HFFc6 (cell line): ENCODE measurements at regions not wholly inside any gene's neighbourhood (a gene's known extent, or its start where the extent isn't known, plus 50 kb on each side); places are given as distances from the start of the nearest gene placed in this dataset.
A peak's percentile ranks its signal among the peaks of the same experiment; 100 is the strongest.

ENCODE experiments used
- DNase-seq: peaks from one replicate; pipeline ENCODE4 v3.0.0-alpha.2; 2018
- H3K27ac Mint-ChIP-seq: 2 replicates; pipeline ENCODE4 v1.8.0; 2020; ENCODE audit warnings: mild to moderate bottlenecking, mixed read lengths
- H3K27me3 Mint-ChIP-seq: 2 replicates; pipeline ENCODE4 v1.8.0; 2021; ENCODE audit warnings: mild to moderate bottlenecking, moderate library complexity, mixed read lengths; ENCODE audit not compliant: insufficient read depth
- H3K36me3 Mint-ChIP-seq: 2 replicates; pipeline ENCODE4 v1.8.0; 2021; ENCODE audit warnings: low read depth, mixed read lengths
- H3K4me1 Mint-ChIP-seq: 2 replicates; pipeline ENCODE4 v1.8.0; 2020; ENCODE audit warnings: low read depth, mixed read lengths
- H3K4me3 Mint-ChIP-seq: 2 replicates; pipeline ENCODE4 v1.8.0; 2020; ENCODE audit warnings: mild to moderate bottlenecking, moderate library complexity, mixed read lengths
- H3K9me3 Mint-ChIP-seq: 2 replicates; pipeline ENCODE4 v1.8.0; 2020; ENCODE audit warnings: mild to moderate bottlenecking, mixed read lengths
- TF ChIP-seq, protein P1 (sequence below): fragments of 200-600 bp; sonication (generic); IDR thresholded peaks from 2 replicates; pipeline ENCODE4 v1.5.0; 2021; ENCODE audit warnings: antibody characterized with exemption, mild to moderate bottlenecking

DNA sequence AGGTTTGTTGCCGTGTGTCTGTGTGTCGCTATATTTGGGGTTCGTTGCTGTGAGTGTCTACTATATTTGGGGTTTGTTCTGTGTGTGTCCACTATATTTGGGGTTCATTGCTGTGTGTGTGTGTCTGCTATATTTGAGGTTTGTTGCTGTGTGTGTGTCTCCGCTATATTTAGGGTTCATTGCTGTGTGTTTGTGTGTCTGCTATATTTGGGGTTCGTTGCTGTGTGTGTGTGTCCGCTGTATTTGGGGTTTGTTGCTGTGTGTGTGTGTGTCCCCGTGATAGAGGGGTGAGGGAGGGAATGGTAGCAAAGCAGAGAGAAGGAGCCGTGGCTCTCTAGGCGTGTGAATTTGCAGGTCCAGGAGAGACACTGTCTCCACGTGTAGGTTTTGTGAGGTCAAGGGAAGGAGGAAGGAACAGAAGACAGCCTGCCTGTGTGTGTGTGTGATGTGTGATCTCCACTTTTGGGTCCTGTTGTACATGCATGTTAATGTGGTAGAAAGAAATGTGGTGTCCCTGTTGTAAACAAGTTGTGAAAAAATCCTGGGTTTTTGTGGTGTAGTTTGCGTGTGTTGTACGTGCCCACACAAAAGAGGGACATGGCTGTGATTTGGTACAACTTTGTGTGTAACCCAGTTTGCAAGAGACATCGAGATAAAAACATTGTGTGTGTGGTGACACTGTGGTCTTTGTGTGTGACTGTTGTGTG lies 56.3 kb upstream of the ECE1 start:
- Mint-ChIP-seq H3K9me3 (no peaks in the 10 kb centered on the region), H3K27ac (no peak overlapping the region), H3K27me3 (no peaks in the 10 kb centered on the region; the same call in 1 of the 2 replicates), H3K36me3 (no peaks in the 10 kb centered on the region), H3K4me1 (peaks cover 28% of the 10 kb centered on the region), H3K4me3 (no peak overlapping the region)
- TF ChIP-seq, protein P1, sequence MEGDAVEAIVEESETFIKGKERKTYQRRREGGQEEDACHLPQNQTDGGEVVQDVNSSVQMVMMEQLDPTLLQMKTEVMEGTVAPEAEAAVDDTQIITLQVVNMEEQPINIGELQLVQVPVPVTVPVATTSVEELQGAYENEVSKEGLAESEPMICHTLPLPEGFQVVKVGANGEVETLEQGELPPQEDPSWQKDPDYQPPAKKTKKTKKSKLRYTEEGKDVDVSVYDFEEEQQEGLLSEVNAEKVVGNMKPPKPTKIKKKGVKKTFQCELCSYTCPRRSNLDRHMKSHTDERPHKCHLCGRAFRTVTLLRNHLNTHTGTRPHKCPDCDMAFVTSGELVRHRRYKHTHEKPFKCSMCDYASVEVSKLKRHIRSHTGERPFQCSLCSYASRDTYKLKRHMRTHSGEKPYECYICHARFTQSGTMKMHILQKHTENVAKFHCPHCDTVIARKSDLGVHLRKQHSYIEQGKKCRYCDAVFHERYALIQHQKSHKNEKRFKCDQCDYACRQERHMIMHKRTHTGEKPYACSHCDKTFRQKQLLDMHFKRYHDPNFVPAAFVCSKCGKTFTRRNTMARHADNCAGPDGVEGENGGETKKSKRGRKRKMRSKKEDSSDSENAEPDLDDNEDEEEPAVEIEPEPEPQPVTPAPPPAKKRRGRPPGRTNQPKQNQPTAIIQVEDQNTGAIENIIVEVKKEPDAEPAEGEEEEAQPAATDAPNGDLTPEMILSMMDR, result no peak
- no peak for DNase-seq

- no peaks in the 10 kb centered on the region for H3K9me3 Mint-ChIP-seq
- peak overlapping the region; percentile 72 for H3K27ac Mint-ChIP-seq
- H3K27me3 Mint-ChIP-seq, result no peaks in the 10 kb centered on the region; the same call in 1 of the 2 replicates
- no peak for DNase-seq
- peak overlapping the region; percentile 91 for H3K4me3 Mint-ChIP-seq
- peaks cover 35% of the 10 kb centered on the region for H3K4me1 Mint-ChIP-seq
- TF ChIP-seq, protein P1, result no peak
- no peaks in the 10 kb centered on the region for H3K36me3 Mint-ChIP-seq
These were observed 54.6 kb upstream of the ECE1 start for GRCh38 chr1:21344750-21345443.

DNA sequence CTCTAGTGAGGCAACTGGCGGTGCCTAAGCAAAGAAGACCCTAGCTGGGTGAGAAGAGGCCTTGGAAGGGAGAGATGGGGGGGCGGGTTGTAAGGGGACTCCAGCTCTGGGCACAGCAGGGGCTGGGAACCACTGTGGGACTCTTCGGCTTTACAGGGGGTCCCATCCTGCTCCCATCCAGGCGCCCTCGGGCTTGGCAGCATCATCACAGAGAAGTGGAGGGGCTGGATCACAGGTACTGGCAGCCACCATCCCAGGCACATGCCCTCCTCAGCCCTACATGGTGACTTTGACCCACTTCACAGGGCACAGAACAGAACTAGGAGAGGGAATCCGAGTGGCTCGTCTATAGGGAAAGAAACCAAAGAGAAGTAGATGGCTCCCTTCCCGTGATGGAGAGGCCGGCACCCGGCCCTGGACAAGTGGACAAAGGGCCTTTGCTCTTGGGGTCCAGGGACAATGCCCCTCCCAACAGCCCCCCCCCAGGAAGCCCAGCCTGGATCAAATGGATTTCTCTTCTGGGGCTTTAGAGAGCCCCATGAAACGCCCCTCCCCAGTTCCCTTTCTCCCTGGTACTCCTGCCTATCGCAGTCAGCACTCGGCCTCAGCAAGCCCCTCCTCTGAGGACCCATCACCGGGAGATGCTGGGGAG lies 54.0 kb upstream of the ECE1 start:
- Mint-ChIP-seq H3K27ac (peak overlapping the region; percentile 75), H3K4me3 (peak overlapping the region; percentile 91), H3K27me3 (no peaks in the 10 kb centered on the region; the same call in 1 of the 2 replicates), H3K36me3 (no peaks in the 10 kb centered on the region), H3K9me3 (no peaks in the 10 kb centered on the region), H3K4me1 (peaks cover 35% of the 10 kb centered on the region)
- TF ChIP-seq, protein P1, result no peak
- no peak for DNase-seq

- Mint-ChIP-seq H3K9me3 (no peaks in the 10 kb centered on the region), H3K27me3 (no peaks in the 10 kb centered on the region; the same call in 1 of the 2 replicates), H3K4me3 (peak overlapping the region; percentile 91), H3K4me1 (peaks cover 41% of the 10 kb centered on the region), H3K36me3 (no peaks in the 10 kb centered on the region), H3K27ac (peak overlapping the region; percentile 75)
- DNase-seq, result no peak
- TF ChIP-seq, protein P1, result no peak
These were observed 52.9 kb upstream of the ECE1 start for GRCh38 chr1:21342961-21343838.

DNA sequence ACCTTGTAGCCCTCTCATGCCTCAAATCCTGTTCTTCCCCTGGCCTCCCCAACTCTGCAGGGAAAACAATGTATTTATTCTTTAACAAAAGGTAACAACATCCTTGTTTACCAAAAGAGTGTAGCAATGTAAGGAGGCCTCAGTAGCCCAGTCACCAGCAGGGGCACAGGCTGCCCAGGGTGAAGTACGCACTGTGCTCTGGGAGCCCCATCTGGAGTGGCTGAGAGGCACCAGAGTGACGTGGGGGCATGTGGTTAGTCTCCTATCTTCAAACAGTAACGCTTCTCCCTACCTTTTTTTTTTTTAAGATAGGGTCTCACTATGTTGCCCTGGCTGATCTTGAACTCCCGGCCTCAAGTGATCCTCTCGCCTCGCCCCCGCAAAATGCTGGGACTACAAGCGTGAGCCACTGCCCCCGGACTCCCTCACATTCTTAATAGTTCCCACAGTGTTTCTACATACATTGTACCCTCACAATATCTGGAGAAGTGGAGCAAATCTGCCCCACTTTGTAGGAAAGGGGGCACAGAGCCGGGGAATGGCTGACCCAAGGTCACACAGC lies 51.3 kb upstream of the ECE1 start:
- TF ChIP-seq, protein P1, result no peak
- peak overlapping the region; percentile 91; the same call in 1 of the 2 replicates for H3K4me3 Mint-ChIP-seq
- H3K36me3 Mint-ChIP-seq, result no peaks in the 10 kb centered on the region
- H3K27me3 Mint-ChIP-seq, result no peaks in the 10 kb centered on the region; the same call in 1 of the 2 replicates
- DNase-seq, result no peak
- peaks cover 56% of the 10 kb centered on the region for H3K4me1 Mint-ChIP-seq
- peak overlapping the region; percentile 75 for H3K27ac Mint-ChIP-seq
- H3K9me3 Mint-ChIP-seq, result no peaks in the 10 kb centered on the region
